Endodermal cell (in vitro differentiated cells): ENCODE measurements at regions not wholly inside any gene's neighbourhood (a gene's known extent, or its start where the extent isn't known, plus 50 kb on each side); places are given as distances from the start of the nearest gene placed in this dataset.

Source experiments
- DNase-seq: peaks from one replicate; pipeline ENCODE4 v3.0.0-alpha.2; 2017
- H3K27ac ChIP-seq: 2 replicates; pipeline ENCODE4 v1.5.1; 2013; ENCODE audit warnings: mild to moderate bottlenecking, low read depth, low read length, moderate library complexity
- H3K27me3 ChIP-seq: 2 replicates; pipeline ENCODE4 v1.6.1; 2013; ENCODE audit warnings: mild to moderate bottlenecking, low read length, moderate library complexity; ENCODE audit not compliant: insufficient read depth, control insufficient read depth, poor library complexity, severe bottlenecking
- H3K36me3 ChIP-seq: 2 replicates; pipeline ENCODE4 v1.7.0; 2013; ENCODE audit warnings: mild to moderate bottlenecking, low read length, moderate library complexity; ENCODE audit not compliant: control insufficient read depth, insufficient read depth
- H3K4me1 ChIP-seq: one replicate; pipeline ENCODE4 v1.7.0; 2013; ENCODE audit warnings: low read length; ENCODE audit not compliant: control insufficient read depth, insufficient read depth
- H3K4me3 ChIP-seq: 2 replicates; pipeline ENCODE4 v1.5.1; 2013; ENCODE audit warnings: mild to moderate bottlenecking, low read length, moderate library complexity
- H3K9ac ChIP-seq: 2 replicates; pipeline ENCODE4 v1.6.1; 2013; ENCODE audit warnings: mild to moderate bottlenecking, low read length, moderate library complexity; ENCODE audit not compliant: poor library complexity, severe bottlenecking; ENCODE audit errors: extremely low read depth
- H3K9me3 ChIP-seq: 2 replicates; pipeline ENCODE4 v1.6.1; 2013; ENCODE audit warnings: mild to moderate bottlenecking, low read length, moderate library complexity; ENCODE audit not compliant: control insufficient read depth
- H3K27ac Mint-ChIP-seq: 2 replicates; pipeline ENCODE4 v1.8.0; 2020; ENCODE audit warnings: mixed read lengths
- H3K27me3 Mint-ChIP-seq: 2 replicates; pipeline ENCODE4 v1.8.0; 2021; ENCODE audit warnings: mild to moderate bottlenecking, mixed read lengths; ENCODE audit not compliant: insufficient read depth
- H3K36me3 Mint-ChIP-seq: 2 replicates; pipeline ENCODE4 v1.8.0; 2020; ENCODE audit warnings: low read depth, mixed read lengths
- H3K4me1 Mint-ChIP-seq: 2 replicates; pipeline ENCODE4 v1.8.0; 2020; ENCODE audit warnings: mixed read lengths
- H3K4me3 Mint-ChIP-seq: 2 replicates; pipeline ENCODE4 v1.8.0; 2020; ENCODE audit warnings: mild to moderate bottlenecking, moderate library complexity, mixed read lengths
- H3K9me3 Mint-ChIP-seq: 2 replicates; pipeline ENCODE4 v1.8.0; 2020; ENCODE audit warnings: mild to moderate bottlenecking, mixed read lengths
- WGBS, 2 experiments: methylation state at CpG; one replicate each; pipeline versions ENCODE4 v1.1.5 to v1.1.7; 2013; ENCODE audit warnings: missing lambda C conversion rate in 2 of 2, mixed read lengths in 1 of 2; ENCODE audit not compliant: insufficient coverage in 1 of 2, insufficient read length in 1 of 2; 5-methylcytosine and 5-hydroxymethylcytosine counted together
- TF ChIP-seq, protein P1 (sequence below): fragments of 200-600 bp; sonication (generic); conservative IDR thresholded peaks from 2 replicates; pipeline ENCODE4 v1.5.0; 2021; ENCODE audit warnings: antibody characterized with exemption, mild to moderate bottlenecking

DNA sequence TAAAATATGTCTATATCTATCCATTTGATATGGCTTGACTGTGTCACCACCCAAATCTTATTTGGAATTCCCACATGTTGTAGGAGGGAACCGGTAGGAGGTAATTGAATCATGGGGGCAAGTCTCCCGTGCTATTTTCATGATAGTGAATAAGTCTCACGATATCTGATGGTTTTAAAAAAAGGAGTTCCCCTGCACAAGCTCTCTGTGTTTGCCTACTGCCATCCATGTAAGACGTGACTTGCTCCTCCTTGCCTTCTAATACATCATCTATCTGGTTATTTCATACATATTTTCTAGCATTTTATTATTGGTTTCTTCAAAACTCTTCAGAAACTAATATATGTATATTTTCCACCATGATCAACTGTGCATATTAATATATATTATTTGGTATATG lies 57.3 kb upstream of the AMZ2 start:
- H3K36me3 Mint-ChIP-seq = no peaks in the 10 kb centered on the region
- TF ChIP-seq, protein P1, sequence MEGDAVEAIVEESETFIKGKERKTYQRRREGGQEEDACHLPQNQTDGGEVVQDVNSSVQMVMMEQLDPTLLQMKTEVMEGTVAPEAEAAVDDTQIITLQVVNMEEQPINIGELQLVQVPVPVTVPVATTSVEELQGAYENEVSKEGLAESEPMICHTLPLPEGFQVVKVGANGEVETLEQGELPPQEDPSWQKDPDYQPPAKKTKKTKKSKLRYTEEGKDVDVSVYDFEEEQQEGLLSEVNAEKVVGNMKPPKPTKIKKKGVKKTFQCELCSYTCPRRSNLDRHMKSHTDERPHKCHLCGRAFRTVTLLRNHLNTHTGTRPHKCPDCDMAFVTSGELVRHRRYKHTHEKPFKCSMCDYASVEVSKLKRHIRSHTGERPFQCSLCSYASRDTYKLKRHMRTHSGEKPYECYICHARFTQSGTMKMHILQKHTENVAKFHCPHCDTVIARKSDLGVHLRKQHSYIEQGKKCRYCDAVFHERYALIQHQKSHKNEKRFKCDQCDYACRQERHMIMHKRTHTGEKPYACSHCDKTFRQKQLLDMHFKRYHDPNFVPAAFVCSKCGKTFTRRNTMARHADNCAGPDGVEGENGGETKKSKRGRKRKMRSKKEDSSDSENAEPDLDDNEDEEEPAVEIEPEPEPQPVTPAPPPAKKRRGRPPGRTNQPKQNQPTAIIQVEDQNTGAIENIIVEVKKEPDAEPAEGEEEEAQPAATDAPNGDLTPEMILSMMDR = no peak
- Histone ChIP-seq H3K9me3 (no peaks in the 10 kb centered on the region), H3K9ac (no peak overlapping the region), H3K27me3 (peaks cover 54% of the 10 kb centered on the region), H3K27ac (no peak overlapping the region), H3K4me1 (no peaks in the 10 kb centered on the region), H3K36me3 (no peaks in the 10 kb centered on the region), H3K4me3 (no peak overlapping the region)
- 85% methylated on average over 3 to 4 of the region's 4 CpGs for WGBS, 2 experiments
- no peak for DNase-seq
- peaks cover 46% of the 10 kb centered on the region for H3K27me3 Mint-ChIP-seq
- H3K9me3 Mint-ChIP-seq = no peaks in the 10 kb centered on the region
- H3K27ac Mint-ChIP-seq = no peak overlapping the region
- peaks cover 3% of the 10 kb centered on the region for H3K4me1 Mint-ChIP-seq
- no peak overlapping the region for H3K4me3 Mint-ChIP-seq

DNA sequence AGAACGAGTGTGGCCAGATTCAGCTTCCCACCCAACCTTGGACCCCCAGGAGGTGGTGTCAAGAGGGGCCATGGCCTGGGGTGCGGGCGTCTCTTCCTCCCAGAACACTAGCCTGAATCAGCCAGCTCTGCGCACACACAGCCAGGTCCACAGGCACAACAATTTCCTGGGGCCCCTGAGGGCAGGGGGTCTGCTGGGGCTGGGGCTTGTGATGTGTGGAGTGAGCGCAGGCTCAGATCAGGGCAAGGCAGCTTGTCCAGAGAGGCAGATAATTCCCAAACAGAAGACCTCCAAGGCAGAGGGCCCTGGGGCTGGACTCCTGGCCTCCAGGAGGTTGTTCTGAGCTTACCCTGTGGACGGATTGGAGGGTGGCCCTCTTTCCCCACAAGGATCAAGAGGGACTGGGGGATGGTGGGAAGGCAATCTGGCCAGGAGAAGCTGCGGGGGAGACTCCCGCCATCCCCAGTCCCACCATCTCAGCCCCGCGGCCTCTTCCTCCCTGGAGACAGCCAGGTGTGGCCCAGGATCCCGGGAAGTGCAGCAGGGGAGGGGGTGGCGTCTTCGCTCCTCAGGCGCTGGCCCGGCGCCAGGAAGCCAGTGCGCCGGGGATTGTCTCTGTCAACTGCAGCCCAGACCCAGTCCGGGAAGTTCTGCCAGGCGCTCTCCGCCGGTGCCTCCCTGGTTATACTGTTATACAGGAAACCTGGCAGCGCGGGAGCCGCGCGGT lies 52.0 kb upstream of the AMZ2 start:
- 14 to 17% methylated on average over 11 to 27 of the region's 27 CpGs for WGBS, 2 experiments
- Histone ChIP-seq H3K36me3 (no peaks in the 10 kb centered on the region), H3K27ac (no peak overlapping the region), H3K27me3 (peaks cover 100% of the 10 kb centered on the region), H3K4me3 (no peak overlapping the region), H3K9ac (no peak overlapping the region), H3K4me1 (no peaks in the 10 kb centered on the region), H3K9me3 (no peaks in the 10 kb centered on the region)
- peak overlapping the region; percentile 45 for H3K4me3 Mint-ChIP-seq
- H3K4me1 Mint-ChIP-seq = peaks cover 17% of the 10 kb centered on the region
- H3K36me3 Mint-ChIP-seq = no peaks in the 10 kb centered on the region
- peaks cover 85% of the 10 kb centered on the region for H3K27me3 Mint-ChIP-seq
- no peak overlapping the region for H3K27ac Mint-ChIP-seq
- no peaks in the 10 kb centered on the region for H3K9me3 Mint-ChIP-seq
- TF ChIP-seq, protein P1 = no peak
- peak; percentile 90 for DNase-seq

DNA sequence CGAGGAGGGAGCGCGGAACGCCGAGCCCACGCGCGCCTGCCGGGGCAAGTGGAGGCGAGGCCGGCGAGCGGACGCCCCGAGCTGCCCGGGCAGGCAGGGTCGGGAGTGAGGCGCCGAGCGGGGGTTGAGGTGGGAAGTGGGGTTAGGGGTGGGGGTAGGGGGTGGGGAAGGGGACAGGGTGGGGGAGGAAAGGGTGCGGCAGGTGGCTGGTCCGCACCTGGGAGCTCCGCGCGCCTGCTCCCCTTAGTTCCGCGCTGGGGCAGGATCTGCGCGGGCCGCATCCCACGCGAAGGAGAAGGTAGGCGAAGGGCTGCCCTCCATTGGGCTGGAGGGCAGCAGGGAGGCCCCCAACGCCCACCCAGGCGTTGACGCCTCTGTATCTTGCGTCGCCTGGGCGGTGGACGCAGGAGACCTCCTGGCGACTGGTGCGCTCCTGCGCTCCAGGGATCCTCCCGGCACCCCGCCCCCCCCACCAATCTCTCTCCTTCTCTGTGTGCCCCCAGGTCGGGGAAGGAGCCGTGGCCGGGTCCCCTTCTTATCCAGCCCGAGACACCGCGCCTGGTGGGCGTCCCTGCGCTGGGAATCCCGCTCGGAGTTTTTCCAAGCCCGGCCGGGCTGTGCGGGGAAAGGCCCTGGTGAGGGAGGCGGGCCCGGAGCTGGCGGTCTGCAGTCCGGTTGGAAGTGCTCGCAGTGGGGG lies 51.3 kb upstream of the AMZ2 start:
- Mint-ChIP-seq H3K4me3 (peak overlapping the region; percentile 45), H3K27me3 (peaks cover 91% of the 10 kb centered on the region), H3K27ac (no peak overlapping the region), H3K4me1 (peaks cover 17% of the 10 kb centered on the region), H3K9me3 (no peaks in the 10 kb centered on the region), H3K36me3 (no peaks in the 10 kb centered on the region)
- Histone ChIP-seq H3K9ac (no peak overlapping the region), H3K36me3 (no peaks in the 10 kb centered on the region), H3K9me3 (no peaks in the 10 kb centered on the region), H3K27ac (no peak overlapping the region), H3K4me3 (peak overlapping the region; percentile 62), H3K27me3 (peaks cover 100% of the 10 kb centered on the region), H3K4me1 (no peaks in the 10 kb centered on the region)
- TF ChIP-seq, protein P1 = no peak
- DNase-seq = no peak
- 0% methylated on average over 16 to 60 of the region's 63 CpGs for WGBS, 2 experiments
